ENCODE measurements at regions not wholly inside any gene's neighbourhood (a gene's known extent, or its start where the extent isn't known, plus 50 kb on each side); places are given as distances from the start of the nearest gene placed in this dataset.

DNA sequence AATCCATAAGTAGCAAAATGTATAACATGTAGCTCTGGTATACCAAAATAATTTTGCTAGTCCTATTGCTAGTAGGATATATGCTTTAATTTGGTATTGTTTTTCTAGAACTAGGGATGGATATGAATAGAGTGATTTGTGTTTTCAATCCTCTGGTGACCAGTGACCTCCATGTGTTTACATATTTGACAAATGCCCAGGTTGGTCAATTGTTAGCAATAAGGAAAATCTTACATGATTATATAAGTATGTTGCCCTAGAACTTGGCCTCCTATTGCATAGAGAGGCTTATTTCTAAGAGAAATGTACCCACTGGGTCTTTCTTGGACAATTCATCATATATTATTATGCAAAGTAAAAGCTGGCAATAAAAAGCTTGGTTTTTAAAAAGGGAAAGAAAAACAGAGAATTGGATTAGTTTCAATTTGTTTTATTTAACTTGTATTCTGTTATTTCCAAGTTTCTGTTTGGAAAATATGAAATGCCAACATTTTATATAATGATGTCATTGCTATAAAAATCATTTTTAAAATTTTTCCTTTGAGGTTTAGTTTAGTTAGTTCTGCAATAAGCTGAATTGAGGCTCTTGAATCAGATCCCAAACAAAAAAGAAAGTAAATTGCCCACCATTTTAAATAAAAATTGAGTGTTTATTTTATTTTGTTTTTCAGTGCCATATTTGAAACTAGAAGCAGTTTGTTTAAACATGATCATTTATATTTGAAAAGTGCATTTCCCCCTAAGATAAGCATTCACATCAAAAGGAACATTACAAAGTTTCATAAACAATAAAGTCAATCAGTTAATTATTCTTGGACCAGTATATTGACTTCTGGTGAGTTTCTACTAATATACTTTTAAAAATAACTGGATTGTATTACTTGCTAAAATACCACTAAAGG lies 210.9 kb downstream of the ZC3H11B start:
- H3K4me3 Mint-ChIP-seq, result no peak overlapping the region
- no peaks in the 10 kb centered on the region for H3K36me3 Mint-ChIP-seq (ENCODE audit: low read depth)
- H3K27ac Mint-ChIP-seq, result no peak overlapping the region
- ATAC-seq (replicated peaks), result no peak
- peaks cover 7% of the 10 kb centered on the region for H3K9me3 Mint-ChIP-seq
- peaks cover 7% of the 10 kb centered on the region for H3K27me3 Mint-ChIP-seq
- H3K4me1 Mint-ChIP-seq, result no peaks in the 10 kb centered on the region

DNA sequence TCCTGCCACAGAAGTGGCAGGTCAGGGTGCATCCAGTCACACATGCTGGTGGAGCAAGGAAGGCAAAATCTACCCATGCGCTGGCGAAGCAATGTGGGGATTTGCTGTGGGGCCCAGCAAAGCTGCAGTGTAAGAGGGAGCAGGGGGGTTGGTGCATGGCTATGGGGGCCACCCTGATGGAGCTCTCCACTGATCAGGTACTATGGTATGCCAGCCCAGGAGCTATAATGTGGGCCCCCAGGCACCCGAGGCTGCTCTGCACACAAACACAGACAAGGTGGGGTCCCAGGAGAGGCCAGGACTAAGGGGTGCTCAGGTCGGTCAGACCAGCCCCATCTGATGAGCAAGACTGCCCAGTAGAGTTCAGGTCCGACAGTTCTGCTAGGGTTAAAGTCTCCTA lies 213.5 kb downstream of the ZC3H11B start:
- H3K27me3 Mint-ChIP-seq, result peaks cover 7% of the 10 kb centered on the region
- no peaks in the 10 kb centered on the region for H3K36me3 Mint-ChIP-seq (ENCODE audit: low read depth)
- no peak overlapping the region for H3K27ac Mint-ChIP-seq
- H3K4me1 Mint-ChIP-seq, result no peaks in the 10 kb centered on the region
- no peak for ATAC-seq (replicated peaks)
- H3K4me3 Mint-ChIP-seq, result no peak overlapping the region
- peaks cover 22% of the 10 kb centered on the region for H3K9me3 Mint-ChIP-seq

DNA sequence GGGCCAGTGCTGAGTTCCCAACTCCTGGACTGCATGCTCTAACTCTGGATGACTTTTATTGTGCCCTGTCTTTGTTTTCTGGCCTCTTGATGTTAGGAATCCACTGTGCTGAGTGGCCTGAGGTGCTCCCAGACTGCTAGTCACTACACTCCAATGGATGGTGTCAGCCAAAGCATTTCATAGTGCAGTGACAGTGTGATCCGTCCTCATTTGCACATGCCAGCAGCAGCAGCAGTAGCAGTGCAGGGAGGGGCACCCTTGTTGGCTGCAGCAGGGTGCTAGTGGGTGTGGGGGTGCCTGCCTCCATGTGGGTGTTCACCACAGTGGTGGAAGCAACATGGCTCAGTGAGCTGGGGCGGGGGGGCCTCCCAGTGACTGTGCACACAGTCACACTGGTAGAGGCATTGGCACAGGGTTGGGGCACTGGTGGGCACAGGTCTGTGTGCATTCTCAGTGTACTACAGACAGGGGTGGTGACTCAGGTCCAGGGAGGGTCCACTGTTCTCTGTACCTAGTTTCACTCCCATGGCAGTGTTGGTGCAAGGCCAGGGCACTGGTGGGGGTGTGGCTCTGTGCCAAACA lies 214.0 kb downstream of the ZC3H11B start:
- ATAC-seq (replicated peaks), result no peak
- H3K9me3 Mint-ChIP-seq, result peaks cover 23% of the 10 kb centered on the region
- H3K27me3 Mint-ChIP-seq, result peaks cover 7% of the 10 kb centered on the region
- H3K36me3 Mint-ChIP-seq (ENCODE audit: low read depth), result no peaks in the 10 kb centered on the region
- no peak overlapping the region for H3K4me3 Mint-ChIP-seq
- H3K27ac Mint-ChIP-seq, result no peak overlapping the region
- H3K4me1 Mint-ChIP-seq, result no peaks in the 10 kb centered on the region

DNA sequence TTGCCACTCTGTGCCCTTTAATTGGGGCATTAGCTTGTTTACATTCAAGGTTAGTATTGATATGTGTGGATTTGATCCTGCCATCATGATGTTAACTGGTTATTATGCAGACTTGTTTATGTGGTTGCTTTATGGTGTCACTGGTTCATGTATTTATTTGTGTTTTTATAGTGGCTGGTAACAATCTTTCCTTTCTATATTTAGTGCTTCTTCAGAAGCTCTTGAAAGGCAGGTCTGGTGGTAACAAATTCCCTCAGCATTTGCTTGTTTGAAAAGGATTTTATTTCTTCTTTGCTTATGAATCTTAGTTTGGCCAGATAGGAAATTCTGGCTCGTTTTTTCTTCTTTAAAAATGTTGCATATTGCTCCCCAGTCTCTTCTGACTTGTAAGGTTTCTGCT lies 215.4 kb downstream of the ZC3H11B start:
- Mint-ChIP-seq H3K27ac (no peak overlapping the region), H3K9me3 (peaks cover 23% of the 10 kb centered on the region), H3K36me3 (ENCODE audit: low read depth) (no peaks in the 10 kb centered on the region), H3K4me3 (no peak overlapping the region), H3K4me1 (no peaks in the 10 kb centered on the region), H3K27me3 (no peaks in the 10 kb centered on the region)
- no peak for ATAC-seq (replicated peaks)

DNA sequence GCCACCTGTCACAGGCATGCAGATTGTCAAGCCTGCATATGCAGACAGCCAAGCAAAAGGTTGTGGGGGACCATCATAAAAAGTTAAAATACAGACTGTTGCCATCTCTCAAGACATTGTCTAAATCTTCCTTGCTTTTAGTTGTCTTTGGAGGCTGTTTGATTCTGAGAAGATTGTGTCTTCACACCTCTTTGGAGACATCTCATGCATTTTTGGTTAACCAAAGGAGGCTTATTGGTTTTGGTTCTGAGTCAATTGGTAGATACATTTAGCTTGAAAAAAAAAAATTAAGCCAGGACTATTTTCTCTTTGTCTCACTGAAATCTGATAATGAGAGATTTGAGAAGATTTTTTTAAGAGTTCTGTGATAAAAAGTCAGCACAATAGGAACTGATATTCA lies 217.6 kb downstream of the LYPLAL1 start:
- peak; percentile 38 for ATAC-seq (replicated peaks)
- Mint-ChIP-seq H3K4me1 (no peaks in the 10 kb centered on the region), H3K4me3 (no peak overlapping the region), H3K9me3 (peaks cover 12% of the 10 kb centered on the region), H3K27ac (no peak overlapping the region), H3K27me3 (peaks cover 3% of the 10 kb centered on the region), H3K36me3 (ENCODE audit: low read depth) (no peaks in the 10 kb centered on the region)

DNA sequence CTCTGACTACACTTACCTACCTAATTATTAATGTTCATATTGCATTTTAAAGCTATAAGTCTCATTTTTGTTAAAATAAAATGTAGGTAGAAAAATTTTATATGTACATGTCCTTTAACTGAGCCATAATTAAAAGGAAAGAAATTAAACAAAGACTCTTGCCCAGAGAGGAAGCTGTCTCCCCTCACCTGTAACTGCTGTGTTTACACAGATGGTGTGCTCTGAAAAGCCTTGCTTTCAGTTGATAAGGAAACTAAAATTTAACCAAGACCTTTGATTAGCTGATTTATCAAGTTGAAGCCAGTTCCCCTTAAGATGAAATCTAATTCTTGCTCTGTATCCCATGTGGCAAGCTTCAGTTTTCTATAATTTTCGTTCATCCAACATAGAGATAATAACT lies 213.5 kb downstream of the LYPLAL1 start:
- H3K9me3 Mint-ChIP-seq, result peaks cover 3% of the 10 kb centered on the region
- H3K4me1 Mint-ChIP-seq, result no peaks in the 10 kb centered on the region
- no peak for ATAC-seq (replicated peaks)
- no peak overlapping the region for H3K4me3 Mint-ChIP-seq
- H3K27ac Mint-ChIP-seq, result no peak overlapping the region
- no peaks in the 10 kb centered on the region for H3K36me3 Mint-ChIP-seq (ENCODE audit: low read depth)
- peaks cover 3% of the 10 kb centered on the region for H3K27me3 Mint-ChIP-seq

DNA sequence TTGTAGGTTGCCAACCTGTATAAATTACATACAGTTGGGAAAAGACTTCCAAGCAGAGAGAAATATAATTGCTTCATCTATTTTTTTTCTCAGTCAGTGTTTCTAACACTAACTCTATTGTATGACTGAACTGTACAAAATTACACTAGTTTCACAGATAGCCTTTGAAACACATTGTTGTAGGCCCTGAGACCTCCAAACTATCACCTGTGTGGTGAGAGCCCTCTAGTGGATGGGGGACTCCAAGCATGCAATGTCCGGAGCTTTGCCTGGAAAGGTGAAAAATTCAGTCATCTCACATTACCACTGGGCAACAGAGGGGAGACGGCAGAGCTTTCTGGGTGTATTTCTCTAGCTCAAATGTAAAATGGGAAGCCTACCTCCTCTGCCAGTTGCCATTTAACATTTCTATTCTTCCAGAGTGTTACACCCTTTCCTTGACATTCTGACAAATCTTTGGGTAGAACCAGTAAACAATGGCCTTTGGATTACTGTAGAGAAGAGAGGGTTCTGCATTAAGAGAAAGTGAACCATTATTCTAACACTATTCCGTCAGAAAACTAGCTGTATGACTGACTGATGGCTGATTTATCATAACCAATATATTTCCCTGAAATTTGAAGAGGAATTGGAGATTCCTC lies 212.2 kb downstream of the LYPLAL1 start:
- Mint-ChIP-seq H3K27me3 (peaks cover 3% of the 10 kb centered on the region), H3K4me3 (no peak overlapping the region), H3K36me3 (ENCODE audit: low read depth) (no peaks in the 10 kb centered on the region), H3K4me1 (no peaks in the 10 kb centered on the region), H3K27ac (no peak overlapping the region), H3K9me3 (no peaks in the 10 kb centered on the region)
- ATAC-seq (replicated peaks), result no peak

DNA sequence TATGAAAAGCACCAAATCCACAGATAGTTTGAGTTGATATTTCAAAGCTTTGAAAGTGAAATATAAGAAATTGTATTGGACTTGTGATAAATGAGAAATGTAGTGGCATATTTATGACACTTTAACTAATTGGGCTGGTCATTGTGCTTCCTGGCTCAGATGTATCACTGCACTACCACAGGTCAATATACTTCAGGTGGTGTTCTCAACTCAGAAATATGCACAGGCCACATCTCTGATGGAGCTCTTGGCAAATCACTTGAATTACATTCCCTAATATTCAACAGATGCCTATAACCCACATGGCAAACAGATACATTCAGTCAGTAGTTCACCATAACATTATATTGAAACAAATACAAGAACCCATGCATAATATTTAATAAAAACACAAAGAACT lies 209.6 kb downstream of the LYPLAL1 start:
- H3K4me3 Mint-ChIP-seq, result no peak overlapping the region
- no peak for ATAC-seq (replicated peaks)
- H3K27ac Mint-ChIP-seq, result no peak overlapping the region
- no peaks in the 10 kb centered on the region for H3K36me3 Mint-ChIP-seq (ENCODE audit: low read depth)
- no peaks in the 10 kb centered on the region for H3K4me1 Mint-ChIP-seq
- H3K9me3 Mint-ChIP-seq, result no peaks in the 10 kb centered on the region
- peaks cover 3% of the 10 kb centered on the region for H3K27me3 Mint-ChIP-seq

DNA sequence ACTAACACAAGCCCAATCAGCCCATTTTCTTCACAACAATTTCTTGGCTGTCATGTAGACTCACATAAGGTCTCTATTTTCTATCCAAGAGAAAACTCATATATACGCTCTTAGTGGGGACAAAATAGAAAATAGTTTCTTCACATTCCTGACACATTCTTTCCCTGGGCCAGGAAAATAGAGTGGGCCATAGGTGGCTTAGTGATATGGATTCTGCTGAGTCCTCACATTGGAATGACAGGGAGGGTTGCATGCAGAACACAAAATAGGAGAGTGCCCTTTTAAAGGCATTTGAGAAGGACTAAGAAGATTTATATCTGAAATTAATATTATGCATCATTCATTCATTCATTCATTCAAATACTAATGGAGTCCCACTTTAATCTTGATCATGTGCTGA lies 207.7 kb downstream of the LYPLAL1 start:
- no peak overlapping the region for H3K27ac Mint-ChIP-seq
- H3K36me3 Mint-ChIP-seq (ENCODE audit: low read depth), result no peaks in the 10 kb centered on the region
- H3K4me1 Mint-ChIP-seq, result no peaks in the 10 kb centered on the region
- no peak for ATAC-seq (replicated peaks)
- no peaks in the 10 kb centered on the region for H3K27me3 Mint-ChIP-seq
- H3K9me3 Mint-ChIP-seq, result no peaks in the 10 kb centered on the region
- H3K4me3 Mint-ChIP-seq, result no peak overlapping the region

DNA sequence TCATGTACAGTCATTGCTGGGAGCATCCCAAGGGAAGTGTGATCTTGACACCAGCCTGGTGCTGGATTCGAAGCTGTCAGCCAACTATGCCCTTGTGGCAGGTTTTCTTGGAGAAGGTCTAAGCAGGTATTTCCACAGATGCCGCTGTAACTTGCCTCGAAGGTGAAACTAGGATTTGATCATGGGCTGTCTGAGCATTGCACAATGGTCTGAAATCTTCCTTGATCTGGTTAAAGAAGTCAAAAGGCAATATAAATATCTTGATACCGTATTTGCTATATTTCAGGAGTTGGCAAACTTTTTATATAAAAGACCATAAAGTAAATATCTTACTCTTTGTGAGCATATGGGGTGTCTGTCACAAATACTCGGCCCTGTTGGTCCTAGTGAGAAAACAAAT lies 206.8 kb downstream of the LYPLAL1 start:
- no peaks in the 10 kb centered on the region for H3K9me3 Mint-ChIP-seq
- no peaks in the 10 kb centered on the region for H3K4me1 Mint-ChIP-seq
- no peak overlapping the region for H3K4me3 Mint-ChIP-seq
- H3K27me3 Mint-ChIP-seq, result no peaks in the 10 kb centered on the region
- no peak for ATAC-seq (replicated peaks)
- no peak overlapping the region for H3K27ac Mint-ChIP-seq
- H3K36me3 Mint-ChIP-seq (ENCODE audit: low read depth), result no peaks in the 10 kb centered on the region

DNA sequence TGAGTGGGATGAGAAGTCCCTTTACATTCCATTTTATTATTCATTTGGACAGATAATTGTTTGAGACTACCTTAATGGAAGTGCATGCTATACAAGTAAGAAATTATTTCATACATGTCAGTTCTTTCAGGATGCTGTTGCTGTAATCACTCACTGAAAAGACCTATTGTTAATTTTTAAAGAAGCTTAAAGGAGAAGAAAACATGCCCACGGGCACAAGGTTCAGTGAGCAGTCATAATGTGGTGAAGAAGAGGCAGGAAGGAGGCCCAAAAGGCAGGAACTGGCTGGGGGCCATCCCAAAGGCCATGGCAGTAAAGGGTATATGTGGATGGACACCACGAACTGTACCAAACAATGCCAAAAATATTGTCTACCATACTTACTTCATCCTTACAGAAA lies 206.0 kb downstream of the LYPLAL1 start:
- no peak overlapping the region for H3K4me3 Mint-ChIP-seq
- ATAC-seq (replicated peaks), result no peak
- H3K27me3 Mint-ChIP-seq, result no peaks in the 10 kb centered on the region
- no peaks in the 10 kb centered on the region for H3K4me1 Mint-ChIP-seq
- H3K9me3 Mint-ChIP-seq, result no peaks in the 10 kb centered on the region
- H3K27ac Mint-ChIP-seq, result no peak overlapping the region
- no peaks in the 10 kb centered on the region for H3K36me3 Mint-ChIP-seq (ENCODE audit: low read depth)

DNA sequence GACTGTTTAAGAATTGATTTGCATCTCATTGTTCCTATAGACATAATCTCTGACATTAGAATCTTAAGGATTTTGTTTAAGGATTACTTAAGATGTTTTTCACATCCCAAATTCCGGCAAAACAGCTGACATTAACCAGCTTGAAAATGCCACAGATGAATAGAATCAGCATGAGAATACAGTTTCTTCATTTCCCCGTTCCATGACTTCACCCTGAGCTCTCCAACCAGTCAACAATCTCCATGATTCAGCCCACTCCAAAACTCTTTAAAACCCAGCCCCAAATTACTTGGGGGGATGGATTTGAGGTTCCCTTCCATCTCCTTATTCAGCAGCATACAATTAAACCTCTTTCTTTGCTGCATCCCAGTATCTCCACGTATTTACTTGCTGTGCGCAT lies 201.0 kb downstream of the LYPLAL1 start:
- Mint-ChIP-seq H3K9me3 (no peaks in the 10 kb centered on the region), H3K4me1 (no peaks in the 10 kb centered on the region), H3K4me3 (no peak overlapping the region), H3K27ac (no peak overlapping the region), H3K27me3 (peaks cover 5% of the 10 kb centered on the region), H3K36me3 (ENCODE audit: low read depth) (no peaks in the 10 kb centered on the region)
- no peak for ATAC-seq (replicated peaks)

DNA sequence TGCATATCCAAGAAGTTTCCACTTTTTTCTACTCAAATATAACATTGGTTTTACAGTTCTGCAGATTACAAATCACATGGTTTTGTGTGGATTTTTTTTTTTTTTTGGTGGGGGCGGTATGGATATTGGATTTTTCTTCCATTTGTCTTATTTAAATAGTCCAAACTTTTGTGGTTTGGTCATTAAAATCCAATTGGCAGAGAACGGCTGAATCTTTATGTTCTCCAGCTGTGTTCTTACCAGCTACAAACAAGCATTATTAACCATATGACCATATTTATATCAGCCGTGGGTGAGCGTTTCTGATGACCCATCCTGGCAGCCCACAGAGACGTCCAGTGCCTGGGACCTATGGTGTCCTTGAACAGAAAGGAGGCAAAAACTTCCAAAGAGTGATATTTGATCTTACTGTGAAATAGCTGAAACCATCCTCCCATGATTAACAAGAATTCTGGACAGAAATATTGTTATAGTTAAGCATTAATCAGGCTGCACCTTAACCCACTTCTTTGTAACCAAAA lies 200.4 kb downstream of the LYPLAL1 start:
- Mint-ChIP-seq H3K4me1 (no peaks in the 10 kb centered on the region), H3K9me3 (no peaks in the 10 kb centered on the region), H3K27ac (no peak overlapping the region), H3K4me3 (no peak overlapping the region), H3K27me3 (peaks cover 5% of the 10 kb centered on the region), H3K36me3 (ENCODE audit: low read depth) (no peaks in the 10 kb centered on the region)
- ATAC-seq (replicated peaks), result no peak

DNA sequence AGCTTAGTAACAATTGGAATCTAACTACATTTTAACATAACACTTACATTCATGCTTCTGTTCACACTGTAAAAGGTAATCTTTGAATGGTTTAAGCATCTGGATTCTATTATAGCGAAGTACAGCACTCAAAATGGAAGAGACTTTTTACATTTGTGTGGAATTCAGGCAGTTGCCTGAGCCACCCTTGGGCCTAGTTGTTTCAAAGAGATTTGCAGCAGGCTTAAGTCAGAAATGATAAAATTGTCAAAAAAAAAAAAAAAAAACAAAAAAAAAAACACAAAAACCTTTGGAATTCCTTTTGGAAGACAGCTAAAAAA lies 199.9 kb downstream of the LYPLAL1 start:
- H3K4me1 Mint-ChIP-seq, result no peaks in the 10 kb centered on the region
- no peak for ATAC-seq (replicated peaks)
- no peak overlapping the region for H3K4me3 Mint-ChIP-seq
- peaks cover 5% of the 10 kb centered on the region for H3K27me3 Mint-ChIP-seq
- no peaks in the 10 kb centered on the region for H3K9me3 Mint-ChIP-seq
- H3K27ac Mint-ChIP-seq, result no peak overlapping the region
- H3K36me3 Mint-ChIP-seq (ENCODE audit: low read depth), result no peaks in the 10 kb centered on the region
